ENCODE measurements at regions not wholly inside any gene's neighbourhood (a gene's known extent, or its start where the extent isn't known, plus 50 kb on each side); places are given as distances from the start of the nearest gene placed in this dataset.

GRCh38 chr15:70314688-70315087 lies 217.0 kb upstream of the TLE3 start:
- DNase-seq (ENCODE audit: low spot score in 2 of 2), result no peak
- no peaks in the 10 kb centered on the region for H3K36me3 ChIP-seq
- intact Hi-C loops (cut with DNase I; ENCODE audit: low total_unique reads), result no loop called here

GRCh38 chr15:70314018-70314354 lies 216.3 kb upstream of the TLE3 start:
- Histone ChIP-seq H3K27me3 (no peaks in the 10 kb centered on the region), H3K27ac (no peak overlapping the region), H3K4me3 (no peak overlapping the region), H3K36me3 (no peaks in the 10 kb centered on the region), H3K9me3 (no peaks in the 10 kb centered on the region), H3K4me1 (no peaks in the 10 kb centered on the region)
- intact Hi-C loops (cut with DNase I; ENCODE audit: low total_unique reads), result no loop called here
- peak in 1 of 2 donors; percentile 9 for DNase-seq (ENCODE audit: low spot score in 2 of 2)
- no peak for TF ChIP-seq POLR2AphosphoS5 (IDR thresholded peaks at IDR 0.05)
- no peak for TF ChIP-seq CTCF (IDR thresholded peaks at IDR 0.05)

More at GRCh38 chr15:70314688-70315087, 217.0 kb upstream of the TLE3 start:
- no peak overlapping the region for H3K27ac ChIP-seq
- no peaks in the 10 kb centered on the region for H3K27me3 ChIP-seq
- no peaks in the 10 kb centered on the region for H3K4me1 ChIP-seq
- H3K9me3 ChIP-seq, result no peaks in the 10 kb centered on the region
- no peak overlapping the region for H3K4me3 ChIP-seq
- TF ChIP-seq POLR2A (IDR thresholded peaks at IDR 0.05) (no peak), POLR2AphosphoS5 (IDR thresholded peaks at IDR 0.05) (no peak), CTCF (IDR thresholded peaks at IDR 0.05) (no peak)

- Histone ChIP-seq H3K27ac (no peak overlapping the region), H3K4me3 (no peak overlapping the region), H3K9me3 (no peaks in the 10 kb centered on the region), H3K4me1 (no peaks in the 10 kb centered on the region), H3K36me3 (no peaks in the 10 kb centered on the region), H3K27me3 (no peaks in the 10 kb centered on the region)
- intact Hi-C loops (cut with DNase I; ENCODE audit: low total_unique reads), result no loop called here
- DNase-seq (ENCODE audit: low spot score in 2 of 2), result peak in 1 of 2 donors; percentile 1
- no peak for TF ChIP-seq POLR2AphosphoS5 (IDR thresholded peaks at IDR 0.05)
- no peak for TF ChIP-seq CTCF (IDR thresholded peaks at IDR 0.05)
- TF ChIP-seq POLR2A (IDR thresholded peaks at IDR 0.05), result no peak
Measured at GRCh38 chr15:70313099-70314017, 215.6 kb upstream of the TLE3 start.

GRCh38 chr15:70311821-70312220 lies 214.1 kb upstream of the TLE3 start:
- intact Hi-C loops (cut with DNase I; ENCODE audit: low total_unique reads), result no loop called here
- DNase-seq (ENCODE audit: low spot score in 2 of 2), result peak in 1 of 2 donors; percentile 8
- Histone ChIP-seq H3K9me3 (no peaks in the 10 kb centered on the region), H3K4me3 (no peak overlapping the region), H3K27me3 (no peaks in the 10 kb centered on the region), H3K4me1 (no peaks in the 10 kb centered on the region), H3K27ac (no peak overlapping the region), H3K36me3 (no peaks in the 10 kb centered on the region)
- no peak for TF ChIP-seq POLR2AphosphoS5 (IDR thresholded peaks at IDR 0.05)
- TF ChIP-seq POLR2A (IDR thresholded peaks at IDR 0.05), result no peak
- TF ChIP-seq CTCF (IDR thresholded peaks at IDR 0.05), result no peak

- Histone ChIP-seq H3K27ac (no peak overlapping the region), H3K9me3 (no peaks in the 10 kb centered on the region), H3K4me1 (no peaks in the 10 kb centered on the region), H3K27me3 (no peaks in the 10 kb centered on the region), H3K36me3 (no peaks in the 10 kb centered on the region), H3K4me3 (no peak overlapping the region)
- peak in 1 of 2 donors; percentile 4 for DNase-seq (ENCODE audit: low spot score in 2 of 2)
- no peak for TF ChIP-seq CTCF (IDR thresholded peaks at IDR 0.05)
- TF ChIP-seq POLR2AphosphoS5 (IDR thresholded peaks at IDR 0.05), result no peak
- no peak for TF ChIP-seq POLR2A (IDR thresholded peaks at IDR 0.05)
- intact Hi-C loops (cut with DNase I; ENCODE audit: low total_unique reads), result no loop called here
Measured at GRCh38 chr15:70309716-70310115, 212.0 kb upstream of the TLE3 start.
